ENCODE measurements at regions not wholly inside any gene's neighbourhood (a gene's known extent, or its start where the extent isn't known, plus 50 kb on each side); places are given as distances from the start of the nearest gene placed in this dataset.
"Not testable (repeated sequence)": the region's sequence is repeated elsewhere in the genome, so short reads cannot be mapped to it uniquely, and the experiment has no call there.

GRCh38 chr15:81937189-81937588 is 108.6 kb downstream of the MEX3B start:
- no peak for FAIRE-seq

DNA sequence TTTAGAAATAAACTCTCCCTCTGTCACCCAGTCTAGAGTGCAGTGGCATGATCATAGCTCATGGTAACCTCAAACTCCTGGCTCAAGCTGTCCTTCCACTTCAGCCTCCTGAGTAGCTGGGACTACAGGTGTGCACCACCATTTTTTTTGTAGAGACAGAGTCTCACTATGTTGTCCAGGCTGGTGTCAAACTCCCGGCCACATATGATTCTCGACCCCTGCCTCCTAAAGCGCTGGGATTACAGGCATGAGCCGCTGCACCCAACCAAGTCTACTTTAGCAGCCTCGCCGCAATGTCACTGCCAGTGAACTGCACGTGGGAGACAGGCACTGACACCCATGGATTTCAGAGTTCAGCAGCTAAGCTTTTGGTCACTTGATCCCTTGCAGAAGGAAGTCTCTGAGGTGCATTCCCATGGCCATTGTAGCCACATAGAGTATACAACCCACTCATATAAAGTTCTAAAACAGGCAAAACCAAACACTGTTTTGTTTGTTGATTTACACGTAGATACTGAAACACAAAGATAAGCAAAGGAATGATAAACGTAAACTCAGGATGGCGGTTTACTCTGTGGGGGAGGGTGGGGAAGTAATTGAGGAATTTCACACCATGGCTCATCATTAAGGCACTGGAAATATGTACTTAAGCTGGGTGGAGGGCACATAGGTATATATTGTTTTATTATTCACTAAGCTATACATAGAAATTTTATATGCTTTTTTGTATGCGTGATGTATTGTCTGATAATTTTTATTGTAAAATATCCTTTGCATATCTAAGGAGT is 115.0 kb downstream of the MEX3B start:
- FAIRE-seq = no peak

- FAIRE-seq = no peak
These were observed 116.3 kb downstream of the MEX3B start for GRCh38 chr15:81929557-81929956.

- no peak for FAIRE-seq
These were observed 118.8 kb downstream of the MEX3B start for GRCh38 chr15:81926981-81927380.

DNA sequence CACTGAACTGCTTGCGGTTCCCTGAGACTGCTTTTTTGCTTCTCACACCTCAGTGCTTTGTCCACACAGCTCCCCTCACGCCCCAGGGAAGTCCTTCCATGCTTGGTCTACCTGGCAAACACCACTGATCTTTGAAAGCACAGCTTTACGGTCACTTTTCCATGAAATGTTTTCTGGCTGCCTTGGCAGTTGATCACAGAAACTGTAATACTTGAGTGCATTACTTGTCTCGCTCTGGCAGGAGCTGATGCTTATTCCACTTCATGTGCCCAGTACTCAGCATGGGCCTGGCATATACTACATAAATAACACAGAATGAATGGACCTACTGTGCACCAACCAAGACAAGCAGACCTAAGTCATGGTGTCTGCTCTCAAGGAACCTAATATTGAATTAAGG is 121.1 kb downstream of the MEX3B start:
- FAIRE-seq = no peak

GRCh38 chr15:81923561-81924350 is 122.1 kb downstream of the MEX3B start:
- FAIRE-seq = no peak

DNA sequence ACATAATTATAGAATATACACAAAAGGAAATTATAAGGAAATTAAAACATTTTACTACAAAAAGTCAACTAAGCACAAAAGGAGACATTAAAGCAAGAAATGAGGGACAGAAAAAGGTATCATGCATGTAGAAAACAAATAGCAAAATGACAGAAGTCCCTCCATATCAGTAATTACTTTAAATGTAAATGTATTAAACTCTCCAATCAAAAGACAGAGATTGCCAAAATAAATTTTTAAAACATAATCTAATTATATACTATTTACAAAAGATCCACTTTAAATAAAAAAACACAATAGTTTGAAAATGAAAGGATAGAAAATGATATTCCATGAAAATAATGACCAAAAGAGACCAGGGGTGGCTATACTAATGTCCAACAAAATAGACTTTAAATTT is 123.7 kb downstream of the MEX3B start:
- no peak for FAIRE-seq

DNA sequence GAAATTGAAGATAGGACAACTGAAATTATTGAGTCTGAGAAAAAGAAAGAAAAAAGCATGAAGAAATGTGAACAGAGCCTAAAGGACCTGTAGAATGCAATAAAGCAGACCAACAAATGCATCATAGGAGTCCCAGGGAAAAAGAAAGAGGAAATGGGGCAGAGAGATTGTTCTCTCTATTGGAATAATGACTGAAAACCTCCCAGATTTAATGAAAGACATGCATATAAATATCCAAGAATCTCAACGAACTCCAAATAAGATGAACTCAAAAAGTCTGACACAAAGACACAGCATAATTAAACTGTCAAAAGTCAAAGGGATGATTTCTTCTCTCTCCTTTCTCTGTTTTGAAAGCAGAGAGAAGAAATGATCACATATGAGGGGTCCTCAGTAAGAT is 124.7 kb downstream of the MEX3B start:
- FAIRE-seq = no peak

GRCh38 chr15:81918767-81919166 is 127.1 kb downstream of the MEX3B start:
- not testable (repeated sequence) for FAIRE-seq

GRCh38 chr15:81916451-81916850 is 129.4 kb downstream of the MEX3B start:
- FAIRE-seq = no peak

DNA sequence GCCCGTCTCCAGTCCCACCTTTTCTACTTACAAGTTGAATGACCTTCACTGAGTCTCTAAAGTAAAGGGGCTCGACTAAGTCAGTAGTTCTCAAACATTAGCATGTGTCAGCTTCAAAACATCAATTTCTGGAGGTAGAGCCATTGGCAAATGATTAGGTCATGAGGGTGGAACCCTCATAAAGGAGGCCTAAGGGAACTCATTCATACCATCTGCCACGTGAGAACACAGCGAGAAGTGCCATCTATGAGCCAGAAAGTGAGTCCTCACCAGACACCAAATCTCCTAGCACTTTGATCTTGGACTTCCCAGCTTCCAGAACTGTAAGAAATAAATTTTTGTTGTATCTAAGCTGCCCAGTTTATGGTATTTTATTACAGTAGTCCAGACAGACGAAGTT is 129.8 kb downstream of the MEX3B start:
- FAIRE-seq = no peak

GRCh38 chr15:81914734-81915256 is 131.0 kb downstream of the MEX3B start:
- FAIRE-seq = no peak

GRCh38 chr15:81914333-81914732 is 131.5 kb downstream of the MEX3B start:
- FAIRE-seq = no peak

DNA sequence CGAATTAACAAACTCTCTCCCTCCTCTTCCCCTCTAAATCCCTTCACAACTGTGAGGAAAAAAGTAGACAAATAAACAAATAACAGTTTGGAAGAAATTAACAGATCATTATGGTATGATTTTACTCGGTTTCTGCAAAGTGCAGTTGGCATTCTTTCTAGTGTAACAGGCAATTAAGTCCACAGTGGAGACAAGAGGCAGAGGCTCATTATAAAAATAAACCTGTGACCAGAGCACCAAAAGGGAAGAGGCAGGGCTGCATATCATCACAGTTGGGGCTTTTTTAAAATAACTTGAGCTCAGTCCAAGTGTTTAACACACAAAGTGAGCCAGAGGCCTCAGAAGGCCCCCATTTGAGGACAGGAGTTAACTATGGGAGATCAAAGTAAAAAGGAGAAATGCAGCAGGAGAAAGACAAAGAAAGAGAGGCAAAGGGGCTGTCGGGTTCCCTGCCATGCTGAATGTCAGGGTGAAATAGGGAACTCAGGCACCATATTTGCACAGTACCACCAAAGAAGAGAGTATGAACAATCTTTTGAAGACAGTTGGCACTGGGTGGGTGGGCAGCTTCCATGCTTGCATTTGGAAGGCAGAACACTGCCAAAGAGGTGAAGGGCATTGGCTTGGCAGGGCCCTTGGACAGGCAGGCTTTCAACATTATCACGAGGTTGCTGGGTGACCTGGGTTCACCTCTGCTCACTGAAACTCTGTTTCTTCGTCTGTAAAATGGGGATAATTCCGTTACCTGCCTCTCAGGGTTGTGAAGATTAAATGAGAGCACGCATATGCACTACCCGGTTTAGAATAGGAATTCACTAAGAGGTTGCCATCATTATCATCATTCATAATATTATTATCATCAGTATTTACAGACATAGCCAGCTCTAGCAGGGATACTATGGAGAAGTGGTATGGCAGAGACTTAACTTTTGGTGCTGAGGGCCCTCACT is 134.5 kb downstream of the MEX3B start:
- FAIRE-seq = no peak

- FAIRE-seq = no peak
These were observed 135.3 kb downstream of the MEX3B start for GRCh38 chr15:81910355-81911021.

DNA sequence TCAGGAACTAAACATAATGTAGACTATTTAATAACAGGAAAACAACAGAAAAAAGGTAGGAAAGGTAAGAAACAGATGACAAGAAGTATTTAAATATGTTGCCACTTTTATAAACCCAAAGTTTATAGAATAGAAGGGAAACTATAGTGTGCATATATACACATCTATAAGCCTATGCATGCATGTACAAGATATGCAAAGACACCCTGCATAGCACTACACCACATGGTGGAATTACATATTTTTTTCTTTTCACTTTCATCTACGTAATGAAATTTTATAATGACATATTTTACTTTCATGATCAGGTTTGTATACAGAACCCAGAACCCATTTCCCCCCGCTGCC is 136.8 kb downstream of the MEX3B start:
- no peak for FAIRE-seq

DNA sequence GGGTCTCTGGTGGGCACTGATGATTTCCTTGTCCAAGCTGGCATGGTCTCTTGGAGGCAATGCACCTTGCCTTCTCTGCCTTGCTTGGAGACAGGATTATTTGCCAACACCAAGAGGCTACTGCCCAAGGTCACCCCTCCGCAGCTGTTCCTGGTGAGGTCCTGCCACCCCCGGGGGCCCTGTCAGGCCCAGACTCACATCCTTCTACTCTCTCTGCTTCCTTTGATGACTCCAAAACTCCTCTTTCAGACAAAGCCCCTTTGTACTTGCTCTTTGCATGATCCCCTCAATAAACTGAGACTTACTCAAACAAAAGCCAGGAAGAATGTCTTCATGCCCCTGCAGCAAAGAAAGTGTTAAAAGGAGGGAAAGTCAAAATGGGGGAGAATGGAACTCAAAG is 137.7 kb downstream of the MEX3B start:
- FAIRE-seq = no peak

- FAIRE-seq = no peak
These were observed 138.3 kb downstream of the MEX3B start for GRCh38 chr15:81907521-81907920.

DNA sequence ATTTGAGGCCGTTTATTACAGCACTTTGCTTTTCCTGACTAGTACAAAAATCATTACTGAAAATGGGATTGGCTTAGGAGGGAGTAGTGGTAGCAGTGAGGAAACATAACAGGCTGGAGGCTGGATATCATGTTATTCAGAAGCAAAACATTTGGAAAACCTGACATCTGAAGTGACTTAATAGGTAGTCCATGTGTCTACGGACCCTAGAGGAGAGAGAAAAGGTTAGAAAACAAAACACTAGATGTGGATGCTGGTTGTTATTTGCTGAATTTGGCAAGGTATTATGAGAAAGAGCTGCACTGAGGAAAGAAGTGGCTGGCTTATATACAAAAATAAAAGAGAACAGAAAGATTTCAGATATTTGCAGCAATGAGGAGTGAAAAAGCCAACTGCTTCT is 139.9 kb downstream of the MEX3B start:
- no peak for FAIRE-seq

DNA sequence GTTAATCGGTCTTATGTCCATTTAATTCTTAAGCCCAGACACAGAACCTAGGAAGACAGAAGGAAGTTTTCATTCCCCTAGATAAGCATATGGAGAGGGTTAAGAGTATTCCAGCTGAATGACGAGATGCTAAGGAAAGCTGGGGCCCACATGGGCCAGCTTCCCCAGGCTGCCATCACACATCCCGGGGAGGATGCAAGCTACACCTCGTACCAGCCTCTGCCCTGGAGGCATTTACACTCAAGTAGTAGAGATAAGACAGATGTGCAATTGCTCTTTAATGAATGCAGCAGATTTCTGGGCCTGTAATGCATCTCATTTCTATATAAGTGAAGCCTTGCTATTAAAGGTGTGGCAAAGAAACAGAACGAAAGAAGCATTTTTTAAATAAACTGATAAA is 144.5 kb downstream of the MEX3B start:
- no peak for FAIRE-seq

DNA sequence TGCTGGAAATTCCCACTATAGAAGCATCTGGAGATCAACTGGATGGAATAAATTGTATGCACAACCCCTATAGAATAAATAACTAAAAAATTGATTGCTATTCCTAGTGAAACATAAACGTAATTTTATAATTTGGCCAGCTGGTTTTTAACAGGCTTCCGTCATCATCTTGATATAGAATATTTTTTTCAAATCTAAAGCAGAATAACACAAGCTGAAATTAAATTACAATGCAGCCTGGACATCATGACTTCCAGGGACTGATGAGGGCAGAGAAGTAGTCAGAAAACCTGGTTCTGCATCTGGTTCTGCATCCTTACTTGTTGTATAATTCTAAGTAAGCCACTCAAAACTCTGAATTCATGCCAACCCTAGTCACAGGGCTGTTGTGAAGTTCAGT is 146.1 kb downstream of the MEX3B start:
- no peak for FAIRE-seq

DNA sequence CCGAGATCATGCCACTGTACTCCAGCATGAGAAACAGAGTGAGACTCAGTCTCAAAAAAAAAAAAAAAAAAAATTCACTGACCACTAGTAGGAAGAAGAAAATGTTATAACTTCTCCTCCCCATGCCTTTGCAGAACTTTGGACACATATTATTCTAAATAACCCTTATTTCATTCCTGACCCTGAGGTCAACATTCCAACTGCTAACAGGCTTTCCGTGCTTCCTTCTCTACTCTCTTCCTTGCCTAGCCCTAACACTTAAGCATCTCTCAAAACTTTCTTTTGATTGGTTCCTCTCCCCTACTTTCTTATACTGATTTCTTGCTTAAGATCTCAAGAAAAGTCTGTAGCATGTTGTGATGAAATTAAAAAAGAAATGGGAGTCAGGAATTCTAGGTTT is 146.8 kb downstream of the MEX3B start:
- no peak for FAIRE-seq

All from islet of Langerhans (tissue), 1 donor.